AG09309 (cell line): ENCODE measurements at regions not wholly inside any gene's neighbourhood (a gene's known extent, or its start where the extent isn't known, plus 50 kb on each side); places are given as distances from the start of the nearest gene placed in this dataset.

ENCODE experiments used
- DNase-seq: peaks from one replicate; pipeline ENCODE4 v3.0.0-alpha.2; 2010; ENCODE audit warnings: low read depth
- H3K4me3 ChIP-seq: 2 replicates; pipeline ENCODE4 v1.5.1; 2011; ENCODE audit warnings: mild to moderate bottlenecking, low read depth, low read length, moderate library complexity; ENCODE audit not compliant: control insufficient read depth
- CTCF ChIP-seq: IDR thresholded peaks from 2 replicates; pipeline ENCODE4 v1.5.1; 2011; ENCODE audit warnings: mild to moderate bottlenecking, low read depth, low read length, inconsistent platforms; ENCODE audit not compliant: insufficient read depth, control insufficient read depth; ENCODE audit errors: missing control alignments

DNA sequence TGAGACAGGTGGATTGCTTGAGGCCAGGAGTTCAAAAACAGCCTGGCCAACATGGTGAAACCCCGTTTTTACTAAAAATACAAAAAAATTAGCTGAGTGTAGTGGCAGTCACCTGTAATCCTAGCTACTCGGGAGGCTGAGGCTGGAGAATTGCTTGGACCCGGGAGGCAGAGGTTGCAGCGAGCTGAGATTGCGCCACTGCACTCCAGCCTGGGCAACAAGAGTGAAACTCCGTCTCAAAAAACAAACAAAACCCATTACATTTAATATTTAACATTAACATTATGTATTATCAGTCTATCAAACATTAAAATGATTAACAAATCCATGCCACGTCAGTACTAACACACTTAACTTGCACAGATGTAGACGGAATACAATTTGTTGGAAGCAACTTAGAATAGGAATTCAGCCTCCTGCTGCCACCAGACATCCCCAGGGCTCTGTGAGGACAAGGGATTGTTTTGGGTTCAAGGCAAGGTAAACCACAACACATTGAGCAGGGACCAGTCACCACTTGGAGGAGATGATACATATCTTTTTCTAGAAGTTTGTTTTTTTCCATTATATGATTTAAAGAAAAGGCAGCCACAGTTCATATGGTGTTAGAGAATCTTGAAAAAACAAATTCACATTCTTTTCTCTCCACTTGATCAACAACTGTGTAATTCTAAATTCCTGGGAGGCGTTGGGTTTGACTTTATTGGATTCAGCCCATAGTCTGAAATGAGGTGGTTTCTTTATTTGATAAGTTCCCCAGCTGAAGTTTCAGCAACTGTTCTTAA, 104.1 kb upstream of the BASP1 start:
- no peak overlapping the region for H3K4me3 ChIP-seq
- TF ChIP-seq CTCF, result no peak
- DNase-seq, result peak; percentile 69

- no peak for DNase-seq
- no peak for TF ChIP-seq CTCF
- no peak overlapping the region for H3K4me3 ChIP-seq
These were observed 103.2 kb upstream of the BASP1 start for GRCh38 chr5:17114233-17114632.

- no peak for DNase-seq
- H3K4me3 ChIP-seq, result no peak overlapping the region
- TF ChIP-seq CTCF, result no peak
These were observed 102.5 kb upstream of the BASP1 start for GRCh38 chr5:17114715-17115599.

DNA sequence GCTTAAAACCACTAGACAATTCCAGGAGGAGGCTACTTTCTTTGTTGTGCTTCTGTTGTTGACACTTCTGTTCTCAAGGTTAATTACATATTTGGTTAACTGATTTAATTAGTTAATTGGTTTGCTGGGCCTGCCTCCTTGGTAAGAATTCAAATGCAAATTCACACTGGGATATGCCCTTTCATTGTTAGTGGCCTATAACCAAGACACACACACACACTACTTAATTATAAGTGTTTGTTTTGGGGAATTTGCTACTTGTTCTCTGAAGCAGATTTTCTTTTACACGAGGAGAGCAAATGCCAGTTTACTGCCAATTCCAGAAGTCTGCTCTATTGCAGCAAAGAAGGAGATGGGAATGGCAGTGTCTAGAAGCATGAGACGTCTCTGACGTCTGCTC, 101.6 kb upstream of the BASP1 start:
- no peak overlapping the region for H3K4me3 ChIP-seq
- no peak for TF ChIP-seq CTCF
- no peak for DNase-seq

GRCh38 chr5:17118631-17119030, 98.8 kb upstream of the BASP1 start:
- DNase-seq, result peak; percentile 87
- TF ChIP-seq CTCF, result no peak
- H3K4me3 ChIP-seq, result no peak overlapping the region

DNA sequence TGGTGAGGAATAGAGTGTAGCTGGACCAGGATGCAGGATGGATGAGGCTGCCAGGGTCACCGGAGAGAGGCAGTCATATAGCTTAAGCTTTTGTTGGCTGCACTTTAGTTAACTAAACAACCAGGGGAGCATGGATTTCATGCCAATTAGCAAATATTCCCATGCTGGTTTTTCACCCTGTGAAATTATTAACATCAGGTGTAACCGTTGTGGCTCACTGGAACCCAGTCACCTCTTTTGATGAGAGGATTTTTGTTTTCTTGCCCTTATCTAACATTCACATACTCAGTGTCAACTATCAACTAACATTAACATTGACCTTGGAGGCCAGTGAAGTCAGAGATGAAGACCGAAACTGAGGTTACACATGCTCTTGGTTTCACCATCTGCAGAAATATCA, 97.2 kb upstream of the BASP1 start:
- DNase-seq, result no peak
- TF ChIP-seq CTCF, result no peak
- H3K4me3 ChIP-seq, result no peak overlapping the region
